ENCODE measurements at regions not wholly inside any gene's neighbourhood (a gene's known extent, or its start where the extent isn't known, plus 50 kb on each side); places are given as distances from the start of the nearest gene placed in this dataset.

- DNase-seq (ENCODE audit: low read depth) = no peak
Measured at GRCh38 chr9:109913461-109913810, 133.4 kb downstream of the PALM2AKAP2 start.

GRCh38 chr9:109914280-109915027, 134.5 kb downstream of the PALM2AKAP2 start:
- peak; percentile 97 for DNase-seq (ENCODE audit: low read depth)

DNA sequence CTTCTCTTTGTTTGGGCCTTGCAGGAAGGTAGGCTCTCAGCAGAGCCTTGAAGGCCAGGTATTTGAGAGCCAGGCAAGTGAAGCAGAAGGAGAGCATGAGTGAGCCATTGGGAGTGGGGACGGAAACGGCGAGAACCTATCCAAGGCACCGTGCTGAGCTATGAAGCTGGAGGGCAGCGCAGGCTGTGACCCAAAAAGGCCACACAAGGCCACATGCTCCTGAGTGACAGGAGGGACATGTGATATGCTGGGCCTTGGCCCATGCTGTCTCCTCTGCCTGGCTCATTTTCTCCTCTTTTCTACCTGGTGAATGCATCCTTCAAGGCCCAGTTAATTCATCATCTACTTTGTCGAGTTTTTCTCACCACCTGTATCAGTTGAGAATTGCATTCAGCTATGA, 136.3 kb downstream of the PALM2AKAP2 start:
- no peak for DNase-seq (ENCODE audit: low read depth)

DNA sequence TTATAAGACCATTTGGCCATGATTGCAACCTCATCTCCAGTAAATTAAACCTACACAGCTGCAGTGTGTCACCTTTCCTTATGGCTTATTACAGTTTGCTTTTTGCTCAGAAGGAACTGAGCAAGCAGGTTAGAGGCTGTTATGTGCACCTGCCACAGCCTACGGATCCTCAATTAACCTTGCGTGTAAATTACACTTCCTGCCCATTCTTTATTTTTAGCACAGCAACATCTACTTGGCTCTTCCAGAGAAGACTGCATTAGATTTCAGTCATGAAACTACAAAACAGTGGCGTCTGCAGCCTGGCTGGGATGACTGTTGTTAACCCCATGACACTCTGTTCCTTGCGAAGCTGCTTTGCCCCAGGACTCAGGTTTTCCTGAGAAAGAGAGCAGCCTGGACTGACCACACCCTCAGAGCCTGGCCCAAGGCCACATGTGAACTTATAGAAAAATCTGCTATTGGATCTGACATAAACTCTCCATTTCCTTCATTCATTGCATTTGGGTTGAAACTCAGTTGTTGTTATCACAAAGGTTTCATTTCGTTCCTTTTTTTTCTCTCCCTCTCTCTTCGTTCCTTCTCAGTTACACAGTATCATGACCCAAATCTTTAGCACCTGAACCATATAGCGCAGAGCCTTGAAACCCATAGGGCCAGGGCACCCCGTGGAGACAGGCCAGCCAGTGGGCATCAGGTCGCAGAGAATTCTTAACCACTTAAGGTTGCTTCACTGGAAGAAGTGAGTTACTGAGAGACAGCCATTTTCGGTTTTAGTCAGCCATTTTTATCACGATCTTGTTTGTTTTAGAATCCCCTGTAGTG, 138.6 kb downstream of the PALM2AKAP2 start:
- no peak for DNase-seq (ENCODE audit: low read depth)

GRCh38 chr9:109919736-109920408, 139.9 kb downstream of the PALM2AKAP2 start:
- DNase-seq (ENCODE audit: low read depth) = no peak

GRCh38 chr9:109922617-109923470, 142.8 kb downstream of the PALM2AKAP2 start:
- DNase-seq (ENCODE audit: low read depth) = no peak

GRCh38 chr9:109923471-109923760, 143.4 kb downstream of the PALM2AKAP2 start:
- no peak for DNase-seq (ENCODE audit: low read depth)

- no peak for DNase-seq (ENCODE audit: low read depth)
Measured at GRCh38 chr9:109923806-109924205, 143.8 kb downstream of the PALM2AKAP2 start.

DNA sequence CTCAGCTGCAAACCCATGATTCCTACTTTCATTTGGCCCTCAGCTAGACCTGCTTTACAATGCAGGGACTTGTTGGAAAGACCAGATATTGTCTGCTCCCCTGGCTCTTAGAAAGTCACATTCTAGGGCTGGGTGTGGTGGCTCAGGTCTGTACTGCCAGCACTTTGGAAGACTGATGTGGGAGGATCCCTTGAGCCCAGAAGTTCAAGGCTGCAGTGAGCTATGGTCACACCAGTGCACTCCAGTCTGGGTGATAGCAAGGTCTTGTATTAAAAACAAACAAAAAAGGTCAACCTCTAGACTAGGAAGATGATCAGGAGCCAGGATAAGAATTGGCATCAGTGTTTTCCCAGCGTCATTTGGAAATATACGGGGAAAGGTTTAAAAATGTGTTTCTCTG, 145.8 kb downstream of the PALM2AKAP2 start:
- no peak for DNase-seq (ENCODE audit: low read depth)

DNA sequence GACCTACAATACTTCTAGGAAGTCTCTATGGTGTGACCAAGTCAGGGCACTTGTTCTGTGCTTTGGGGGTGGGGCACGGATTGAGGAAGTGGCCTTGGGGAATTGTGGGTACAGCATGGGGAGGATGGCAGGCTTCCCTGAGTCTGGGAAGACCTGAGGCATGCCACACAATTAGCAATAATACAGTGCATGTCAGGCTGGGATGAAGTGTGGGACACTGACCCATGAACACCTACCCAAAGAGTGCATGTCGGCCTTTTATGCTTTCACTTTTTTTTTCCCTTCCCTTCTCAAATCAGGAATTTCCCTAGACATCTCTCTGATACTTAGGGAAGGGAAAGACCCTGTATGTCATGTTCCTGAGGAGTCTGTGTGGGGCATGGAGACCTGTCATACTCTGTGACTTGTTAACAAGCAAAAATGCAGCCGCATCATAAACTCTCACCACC, 146.4 kb downstream of the PALM2AKAP2 start:
- DNase-seq (ENCODE audit: low read depth) = no peak

GRCh38 chr9:109931623-109932022, 151.6 kb downstream of the PALM2AKAP2 start:
- no peak for DNase-seq (ENCODE audit: low read depth)

DNA sequence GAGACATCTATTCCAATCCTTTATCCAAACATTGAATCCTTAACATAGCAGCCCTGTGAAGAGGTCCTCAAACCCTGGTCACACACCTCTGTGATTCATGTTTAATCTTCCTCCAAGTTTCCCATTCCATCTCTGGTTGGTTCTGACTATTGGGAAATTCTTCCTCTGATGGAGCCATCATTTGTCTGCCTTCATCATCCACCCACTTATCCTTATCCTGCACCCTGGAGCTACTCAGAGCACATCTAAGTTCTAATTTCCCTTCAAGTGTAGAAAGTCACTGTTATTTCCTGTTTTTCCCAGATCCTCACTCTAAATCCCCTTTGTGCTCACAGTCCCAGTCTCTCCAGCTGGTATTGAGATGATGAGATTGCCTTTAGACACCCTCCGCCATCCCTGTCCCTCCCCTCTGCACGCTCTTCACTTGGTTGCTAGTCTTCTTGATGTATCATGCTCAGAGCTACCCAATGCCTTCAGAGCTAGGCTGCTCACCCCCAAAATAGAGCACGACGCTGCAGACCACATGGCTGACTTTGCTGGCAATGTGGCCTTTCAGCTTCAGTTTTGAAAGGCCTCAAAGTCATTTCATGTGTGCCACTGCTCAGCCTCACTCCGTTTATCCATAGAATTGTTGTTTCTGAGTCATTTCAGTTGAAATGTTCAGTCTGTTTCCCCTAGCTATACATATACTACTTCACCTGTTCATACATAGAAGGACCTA, 154.3 kb downstream of the PALM2AKAP2 start:
- DNase-seq (ENCODE audit: low read depth) = no peak

- DNase-seq (ENCODE audit: low read depth) = no peak
Measured at GRCh38 chr9:109934857-109935215, 154.8 kb downstream of the PALM2AKAP2 start.

DNA sequence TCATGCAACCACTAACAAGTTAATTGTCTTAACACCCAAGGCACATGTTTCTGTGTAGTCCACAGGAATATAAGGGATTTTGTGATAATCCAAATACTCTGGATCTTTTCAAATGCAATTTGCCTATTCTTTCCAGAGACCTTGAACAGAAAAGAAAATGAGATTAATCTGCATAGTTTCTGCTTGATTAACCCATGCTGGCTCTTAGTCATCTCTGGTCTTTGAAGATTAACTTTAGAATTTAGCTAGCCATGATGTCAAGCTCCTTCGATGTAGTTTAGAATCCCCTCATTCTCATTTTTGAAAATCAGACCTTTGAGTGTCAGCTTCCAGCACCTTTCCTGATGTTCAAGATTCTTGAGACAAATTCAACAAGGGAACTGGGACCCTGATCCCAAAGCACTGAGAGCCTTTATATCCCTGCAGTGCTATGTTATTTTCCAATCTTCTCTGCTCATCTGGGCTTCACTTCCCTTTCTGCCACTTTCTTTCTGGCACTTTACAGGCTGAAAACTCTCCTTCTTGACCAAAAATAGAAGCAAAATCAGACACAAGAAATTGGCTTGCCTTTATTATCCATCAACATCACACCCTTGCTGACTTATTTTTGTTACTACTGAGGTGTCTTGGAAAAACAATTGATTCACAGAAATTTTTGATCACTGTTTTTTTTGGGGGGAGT, 155.5 kb downstream of the PALM2AKAP2 start:
- no peak for DNase-seq (ENCODE audit: low read depth)

- DNase-seq (ENCODE audit: low read depth) = no peak
Measured at GRCh38 chr9:109937861-109938453, 158.0 kb downstream of the PALM2AKAP2 start.

GRCh38 chr9:109939698-109940342, 159.8 kb downstream of the PALM2AKAP2 start:
- DNase-seq (ENCODE audit: low read depth) = peak; percentile 43

GRCh38 chr9:109940561-109940960, 160.6 kb downstream of the PALM2AKAP2 start:
- DNase-seq (ENCODE audit: low read depth) = no peak

GRCh38 chr9:109941771-109942170, 161.8 kb downstream of the PALM2AKAP2 start:
- DNase-seq (ENCODE audit: low read depth) = no peak

- no peak for DNase-seq (ENCODE audit: low read depth)
Measured at GRCh38 chr9:109945573-109945972, 165.6 kb downstream of the PALM2AKAP2 start.

GRCh38 chr9:109948453-109948852, 168.5 kb downstream of the PALM2AKAP2 start:
- no peak for DNase-seq (ENCODE audit: low read depth)
